ENCODE measurements at regions not wholly inside any gene's neighbourhood (a gene's known extent, or its start where the extent isn't known, plus 50 kb on each side); places are given as distances from the start of the nearest gene placed in this dataset.

DNA sequence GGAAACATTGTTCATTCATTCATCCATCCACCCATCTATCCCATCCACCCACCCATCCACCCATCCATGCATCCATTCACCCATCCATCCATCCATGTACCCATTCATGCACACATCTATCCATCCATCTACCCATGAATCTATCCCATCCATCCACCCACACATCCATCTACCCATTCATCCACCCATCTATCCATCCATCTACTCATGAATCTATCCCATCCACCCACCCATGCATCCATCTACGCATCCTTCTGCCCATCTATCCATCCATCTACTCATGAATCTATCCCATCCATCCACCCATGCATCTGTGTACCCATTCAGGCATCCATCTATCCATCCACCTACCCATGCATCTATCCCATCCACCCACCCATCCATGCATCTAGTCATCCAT, 51.6 kb upstream of the URI1 start:
- Histone ChIP-seq H3K27ac (ENCODE audit: poor library complexity, severe bottlenecking) (no peak overlapping the region), H3K9me3 (ENCODE audit: severe bottlenecking) (no peaks in the 10 kb centered on the region), H3K4me3 (ENCODE audit: severe bottlenecking) (no peak overlapping the region), H3K27me3 (ENCODE audit: insufficient read depth, poor library complexity, severe bottlenecking) (no peaks in the 10 kb centered on the region), H3K4me1 (ENCODE audit: insufficient read depth, poor library complexity, severe bottlenecking) (no peaks in the 10 kb centered on the region), H3K36me3 (ENCODE audit: low read depth) (no peaks in the 10 kb centered on the region)
- TF ChIP-seq, protein P1, sequence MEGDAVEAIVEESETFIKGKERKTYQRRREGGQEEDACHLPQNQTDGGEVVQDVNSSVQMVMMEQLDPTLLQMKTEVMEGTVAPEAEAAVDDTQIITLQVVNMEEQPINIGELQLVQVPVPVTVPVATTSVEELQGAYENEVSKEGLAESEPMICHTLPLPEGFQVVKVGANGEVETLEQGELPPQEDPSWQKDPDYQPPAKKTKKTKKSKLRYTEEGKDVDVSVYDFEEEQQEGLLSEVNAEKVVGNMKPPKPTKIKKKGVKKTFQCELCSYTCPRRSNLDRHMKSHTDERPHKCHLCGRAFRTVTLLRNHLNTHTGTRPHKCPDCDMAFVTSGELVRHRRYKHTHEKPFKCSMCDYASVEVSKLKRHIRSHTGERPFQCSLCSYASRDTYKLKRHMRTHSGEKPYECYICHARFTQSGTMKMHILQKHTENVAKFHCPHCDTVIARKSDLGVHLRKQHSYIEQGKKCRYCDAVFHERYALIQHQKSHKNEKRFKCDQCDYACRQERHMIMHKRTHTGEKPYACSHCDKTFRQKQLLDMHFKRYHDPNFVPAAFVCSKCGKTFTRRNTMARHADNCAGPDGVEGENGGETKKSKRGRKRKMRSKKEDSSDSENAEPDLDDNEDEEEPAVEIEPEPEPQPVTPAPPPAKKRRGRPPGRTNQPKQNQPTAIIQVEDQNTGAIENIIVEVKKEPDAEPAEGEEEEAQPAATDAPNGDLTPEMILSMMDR (IDR thresholded peaks at IDR 0.05; ENCODE audit: poor library complexity, severe bottlenecking) = no peak
- no peak for DNase-seq (ENCODE audit: low spot score)
- no peak for ATAC-seq (ENCODE audit: low read depth)
